HG02970 (cell line): ENCODE measurements at regions not wholly inside any gene's neighbourhood (a gene's known extent, or its start where the extent isn't known, plus 50 kb on each side); places are given as distances from the start of the nearest gene placed in this dataset.

Experiments used
- ATAC-seq: cut with Tn5 transposase; IDR thresholded peaks from one replicate; pipeline ENCODE4 v1.9.1; 2021; ENCODE audit warnings: mild to moderate bottlenecking, moderate library complexity, moderate number of reproducible peaks; ENCODE audit not compliant: unreplicated experiment, low FRiP score

DNA sequence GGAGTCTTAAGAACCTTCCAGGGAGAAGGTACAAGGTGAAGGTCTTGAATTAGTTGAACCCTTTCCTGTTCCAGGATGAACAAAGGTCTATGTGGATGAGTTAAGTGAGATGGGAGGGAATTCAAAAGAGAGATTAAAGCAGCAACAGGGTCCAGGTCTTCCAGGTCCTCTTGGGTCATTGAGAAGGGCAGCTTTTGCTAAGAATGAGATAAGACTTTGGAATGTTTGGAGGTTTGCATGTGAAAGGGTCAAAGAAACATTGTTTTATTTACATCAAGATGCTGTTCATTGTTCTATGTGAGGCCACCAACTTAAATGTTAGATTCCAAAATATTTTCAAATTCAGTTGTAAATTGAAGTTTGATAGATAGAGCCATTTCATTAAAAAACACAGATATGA is 463.9 kb downstream of the ANXA1 start:
- ATAC-seq = no peak

DNA sequence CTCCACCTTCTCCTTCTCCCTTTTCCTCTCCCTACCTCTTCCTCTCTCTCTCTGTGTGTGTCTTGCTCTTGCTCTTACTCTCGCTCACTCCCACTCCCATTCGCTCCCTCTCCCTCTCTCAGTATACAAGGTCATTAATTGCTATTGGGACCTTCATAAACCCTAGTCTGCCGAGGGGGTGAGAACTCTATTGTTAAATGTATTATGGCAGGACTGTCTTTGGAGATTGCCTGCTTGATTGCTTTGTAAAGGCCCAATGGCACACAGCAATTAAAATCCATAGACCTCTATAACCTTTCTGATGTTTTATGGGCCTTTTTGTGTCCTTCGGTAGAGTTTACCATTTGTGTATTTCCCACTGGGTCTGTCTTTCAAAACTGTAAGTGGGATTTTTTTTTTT is 465.9 kb downstream of the ANXA1 start:
- no peak for ATAC-seq

GRCh38 chr9:73640971-73641370 is 489.3 kb downstream of the ANXA1 start:
- ATAC-seq = no peak

GRCh38 chr9:73643379-73644013 is 491.8 kb downstream of the ANXA1 start:
- no peak for ATAC-seq

DNA sequence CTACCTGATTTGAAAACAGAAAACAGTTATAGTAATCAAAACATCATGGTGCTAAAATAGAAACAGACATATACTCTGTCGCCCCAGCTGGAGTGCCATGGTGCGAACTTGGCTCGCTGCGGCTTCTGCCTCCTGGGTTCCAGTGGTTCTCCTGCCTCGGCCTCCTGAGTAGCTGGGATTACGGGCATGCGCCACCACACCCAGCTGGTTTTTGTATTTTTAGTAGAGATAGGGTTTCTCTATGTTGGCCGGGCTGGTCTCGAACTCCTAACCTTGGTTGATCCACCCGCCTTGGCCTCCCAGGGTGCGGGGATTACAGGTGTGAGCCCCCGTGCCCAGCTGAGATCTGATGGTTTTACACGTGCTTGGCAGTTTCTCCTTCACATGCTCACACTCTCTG is 495.9 kb downstream of the ANXA1 start:
- no peak for ATAC-seq

DNA sequence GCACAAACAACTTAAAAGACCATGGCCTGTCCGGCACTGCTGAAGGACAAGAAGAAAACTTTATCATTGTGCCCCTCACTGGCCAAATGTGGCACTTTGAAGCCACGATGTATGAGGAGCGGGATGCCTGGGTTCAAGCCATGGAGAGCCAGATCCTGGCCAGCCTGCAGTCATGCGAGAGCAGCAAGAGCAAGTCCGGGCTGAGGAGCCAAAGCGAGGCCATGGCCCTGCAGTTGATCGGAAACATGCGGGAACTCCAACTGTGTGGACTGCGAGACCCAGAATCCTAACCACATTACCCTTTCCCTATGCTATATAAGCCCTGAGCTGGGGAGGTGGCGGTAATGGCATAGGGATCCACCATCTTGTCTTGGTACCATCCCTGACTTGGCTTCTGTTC is 497.9 kb downstream of the ANXA1 start:
- ATAC-seq = no peak

DNA sequence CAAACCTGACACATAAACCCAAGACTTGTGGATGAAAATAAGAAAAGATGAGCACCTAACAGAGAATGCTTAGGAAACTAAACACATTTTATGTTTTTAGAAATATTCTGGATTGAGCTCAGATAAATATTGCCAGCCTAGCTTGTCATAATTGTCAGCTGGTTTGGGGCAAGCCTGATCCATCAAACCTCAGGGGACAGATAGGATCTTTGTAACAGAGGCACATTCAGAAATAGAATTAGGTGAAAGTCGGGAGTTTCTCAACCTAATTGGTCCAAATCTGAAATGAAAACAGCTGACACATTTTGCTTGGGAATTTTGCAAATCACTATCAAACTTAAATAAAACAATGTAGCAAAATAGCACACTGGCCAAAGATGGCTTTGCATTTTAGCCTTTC is 503.7 kb downstream of the ANXA1 start:
- no peak for ATAC-seq

DNA sequence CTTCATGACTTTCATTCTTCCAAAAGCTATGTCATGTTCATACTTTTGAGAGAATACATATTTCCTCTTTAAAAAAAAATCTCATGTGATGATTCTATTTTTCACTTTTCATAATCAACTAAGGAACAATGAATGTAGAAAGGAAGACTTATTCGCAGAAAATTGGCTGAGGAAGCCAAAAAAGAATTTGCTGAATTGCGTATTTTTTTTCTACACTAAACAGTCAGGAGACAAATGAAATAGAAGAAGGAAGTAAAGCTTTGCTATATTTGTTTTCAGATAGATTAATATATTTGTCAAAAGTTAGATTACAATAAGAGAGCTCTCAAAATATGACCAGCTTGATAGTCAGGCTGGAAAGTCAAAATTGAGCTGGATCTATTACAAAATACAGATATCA is 504.2 kb downstream of the ANXA1 start:
- no peak for ATAC-seq

GRCh38 chr9:73665253-73665652 is 513.6 kb downstream of the ANXA1 start:
- ATAC-seq = no peak

GRCh38 chr9:73667749-73668148 is 516.1 kb downstream of the ANXA1 start:
- ATAC-seq = no peak

DNA sequence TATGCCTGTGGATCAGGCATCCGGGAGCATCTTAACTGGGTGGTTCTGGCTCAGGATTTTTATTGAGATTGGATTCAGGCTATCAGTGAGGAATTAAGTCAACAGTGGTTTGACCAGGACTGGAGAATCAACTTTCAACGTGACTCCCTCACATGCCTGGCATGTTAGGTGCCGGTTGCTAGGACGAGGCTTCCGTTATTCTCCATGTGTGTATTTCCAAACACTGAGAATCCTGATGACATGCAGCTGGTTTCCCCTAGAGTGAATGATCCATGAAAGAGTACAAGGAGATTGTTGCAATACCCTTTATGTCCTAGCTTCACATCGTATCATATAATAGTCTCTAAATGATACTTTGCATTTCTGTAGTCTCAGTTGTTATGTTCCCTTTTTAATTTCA is 529.2 kb downstream of the ANXA1 start:
- ATAC-seq = no peak

GRCh38 chr9:73682789-73683188 is 531.1 kb downstream of the ANXA1 start:
- no peak for ATAC-seq

- no peak for ATAC-seq
These were observed 532.4 kb downstream of the ANXA1 start for GRCh38 chr9:73683862-73684591.

- ATAC-seq = no peak
These were observed 532.9 kb downstream of the ANXA1 start for GRCh38 chr9:73684601-73685000.

DNA sequence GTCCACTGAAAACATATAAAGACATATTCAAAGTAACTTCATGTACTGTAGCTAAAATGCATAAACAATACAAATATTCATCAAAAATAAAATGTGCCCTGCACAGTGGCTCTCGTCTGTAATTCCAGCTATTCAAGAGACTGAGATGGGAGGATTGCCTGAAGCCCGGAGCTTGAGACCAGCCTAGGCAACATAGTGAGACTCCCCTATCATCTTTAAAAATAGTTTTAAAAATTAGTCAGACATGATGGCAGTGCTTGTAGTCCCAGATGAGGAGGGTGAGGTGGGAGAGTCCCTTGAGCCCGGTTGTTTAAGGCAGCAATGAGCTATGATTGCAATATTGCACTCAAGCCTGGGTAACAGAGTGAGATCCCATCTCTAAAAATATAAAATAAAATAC is 534.1 kb downstream of the ANXA1 start:
- ATAC-seq = no peak

- ATAC-seq = no peak
These were observed 537.6 kb downstream of the ANXA1 start for GRCh38 chr9:73689051-73689870.

DNA sequence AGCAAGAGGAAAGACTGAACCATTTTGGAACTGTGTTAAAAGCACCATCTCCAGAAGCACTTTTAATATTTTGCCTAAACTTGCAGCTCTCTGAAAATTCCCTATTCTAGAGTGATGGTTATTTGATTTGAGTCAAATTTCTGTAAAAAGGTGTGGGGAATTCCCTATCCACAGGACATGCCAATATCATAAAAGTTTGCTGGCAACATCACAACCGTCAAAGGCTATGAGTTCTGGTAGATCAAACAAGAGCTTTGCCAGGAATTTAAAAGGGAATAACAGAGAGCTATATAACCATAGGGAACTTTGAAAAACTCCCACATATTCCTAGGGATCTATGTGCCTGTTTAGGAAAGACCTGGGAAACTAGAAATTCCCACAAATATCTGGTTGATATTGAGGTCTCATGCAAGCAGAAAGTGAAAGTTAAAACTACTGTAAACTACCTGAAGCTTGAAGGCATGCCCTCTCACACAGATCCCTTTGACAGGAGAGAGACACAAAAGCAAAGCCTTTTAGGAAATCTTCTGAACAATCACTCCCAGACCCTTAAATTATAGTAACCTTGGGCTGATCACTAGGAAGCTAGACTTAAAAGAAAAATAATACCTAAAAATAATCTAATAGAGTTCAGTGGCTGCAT is 549.9 kb downstream of the ANXA1 start:
- no peak for ATAC-seq

GRCh38 chr9:73714294-73714693 is 562.6 kb downstream of the ANXA1 start:
- no peak for ATAC-seq

DNA sequence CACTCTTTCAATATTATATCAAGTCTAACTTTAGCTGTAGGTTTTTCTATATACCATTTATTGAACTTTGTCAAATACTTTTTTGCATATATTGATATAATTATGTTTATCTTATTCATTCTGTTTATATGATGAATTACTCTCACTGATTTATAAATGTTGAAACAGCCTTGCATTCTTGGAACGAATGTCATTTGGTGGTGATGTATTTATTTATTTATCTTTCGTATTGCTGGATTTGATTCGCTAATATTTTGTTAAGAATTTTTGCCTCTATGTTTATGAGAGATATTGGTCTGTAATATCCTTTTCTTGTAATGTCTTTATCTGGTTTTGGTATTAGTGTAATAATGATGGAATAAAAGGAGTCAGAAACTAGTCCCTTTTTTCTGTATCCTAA is 563.9 kb downstream of the ANXA1 start:
- ATAC-seq = no peak

GRCh38 chr9:73719660-73720059 is 568.0 kb downstream of the ANXA1 start:
- ATAC-seq = no peak

DNA sequence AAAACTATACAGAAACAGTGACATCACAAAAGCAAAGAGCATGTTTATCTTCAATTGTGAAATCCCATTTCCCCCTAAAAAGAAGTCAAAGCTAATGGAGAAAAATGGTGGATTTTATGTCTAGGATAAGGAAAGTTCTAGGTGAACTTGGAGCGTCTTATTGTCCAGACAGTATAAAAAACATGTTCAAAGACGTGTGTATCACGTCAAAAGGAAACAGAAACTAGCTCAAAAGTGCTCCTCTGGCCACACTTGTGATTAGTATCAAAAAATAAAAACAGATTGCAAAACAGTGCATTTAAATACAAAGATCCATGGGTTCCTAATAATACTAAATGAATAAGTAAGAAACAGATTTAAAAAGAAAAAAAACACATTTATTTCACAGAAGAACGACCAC is 568.9 kb downstream of the ANXA1 start:
- no peak for ATAC-seq
